HG03442 (cell line): ENCODE measurements at regions not wholly inside any gene's neighbourhood (a gene's known extent, or its start where the extent isn't known, plus 50 kb on each side); places are given as distances from the start of the nearest gene placed in this dataset.
"Not testable (repeated sequence)": the region's sequence is repeated elsewhere in the genome, so short reads cannot be mapped to it uniquely, and the experiment has no call there.

Source experiments
- ATAC-seq: cut with Tn5 transposase; IDR thresholded peaks from one replicate; pipeline ENCODE4 v1.9.1; 2021; ENCODE audit warnings: mild to moderate bottlenecking, moderate library complexity; ENCODE audit not compliant: unreplicated experiment

- not testable (repeated sequence) for ATAC-seq
Measured at GRCh38 chr13:18240086-18240485, 941.5 kb downstream of the TUBA3C start.

- ATAC-seq: not testable (repeated sequence)
Measured at GRCh38 chr13:18238586-18238985, 943.0 kb downstream of the TUBA3C start.

- no peak for ATAC-seq
Measured at GRCh38 chr13:18236528-18236815, 945.2 kb downstream of the TUBA3C start.

- ATAC-seq: no peak
Measured at GRCh38 chr13:18235756-18236527, 945.7 kb downstream of the TUBA3C start.

- no peak for ATAC-seq
Measured at GRCh38 chr13:18235172-18235571, 946.5 kb downstream of the TUBA3C start.

GRCh38 chr13:18234451-18234850 is 947.2 kb downstream of the TUBA3C start:
- ATAC-seq: not testable (repeated sequence)

GRCh38 chr13:18233783-18234299 is 947.8 kb downstream of the TUBA3C start:
- no peak for ATAC-seq

- ATAC-seq: no peak
Measured at GRCh38 chr13:18232994-18233782, 948.4 kb downstream of the TUBA3C start.

- ATAC-seq: no peak
Measured at GRCh38 chr13:18232298-18232993, 949.2 kb downstream of the TUBA3C start.

- ATAC-seq: not testable (repeated sequence)
Measured at GRCh38 chr13:18224411-18224810, 957.2 kb downstream of the TUBA3C start.

GRCh38 chr13:18214689-18215088 is 966.9 kb downstream of the TUBA3C start:
- peak; percentile 27 for ATAC-seq

- not testable (repeated sequence) for ATAC-seq
Measured at GRCh38 chr13:18213511-18213910, 968.1 kb downstream of the TUBA3C start.

GRCh38 chr13:18212873-18213272 is 968.8 kb downstream of the TUBA3C start:
- peak; percentile 28 for ATAC-seq

- ATAC-seq: peak; percentile 88
Measured at GRCh38 chr13:18211752-18212560, 969.7 kb downstream of the TUBA3C start.

- ATAC-seq: not testable (repeated sequence)
Measured at GRCh38 chr13:18204614-18205178, 976.9 kb downstream of the TUBA3C start.

GRCh38 chr13:18195365-18195678 is 986.3 kb downstream of the TUBA3C start:
- not testable (repeated sequence) for ATAC-seq

GRCh38 chr13:18194631-18195364 is 986.8 kb downstream of the TUBA3C start:
- not testable (repeated sequence) for ATAC-seq

- ATAC-seq: not testable (repeated sequence)
Measured at GRCh38 chr13:18194104-18194503, 987.5 kb downstream of the TUBA3C start.
